GM12878 (cell line): ENCODE measurements at regions not wholly inside any gene's neighbourhood (a gene's known extent, or its start where the extent isn't known, plus 50 kb on each side); places are given as distances from the start of the nearest gene placed in this dataset.

Experiments
- ATAC-seq: fragments of 200-7000 bp; cut with Tn5 transposase; 3 replicates; pipeline ENCODE4 v1.9.1; 2020; ENCODE audit warnings: mild to moderate bottlenecking, moderate library complexity
- BruUV-seq: library from RNA; stranded (reverse); fragments of 400-500 nt; replicated peaks from 2 replicates; lab custom pipeline; 2021; lab: Mats Ljungman, UMichigan
- CTCF ChIA-PET: fragments of 300-600 bp; sonication (Branson Sonifier 250); formaldehyde crosslinking; extraction: SDS; loops from one replicate; lab custom pipeline; 2021; ENCODE audit warnings: inconsistent platforms; lab: Yijun Ruan, JAX
- POLR2A ChIA-PET: fragments of 350-600 bp; formaldehyde crosslinking; extraction: SDS; loops from one replicate; lab custom pipeline; 2021; ENCODE audit warnings: inconsistent platforms; lab: Charles Lee
- RAD21 ChIA-PET: fragments of 300-600 bp; sonication (Branson Sonifier 250); formaldehyde crosslinking; loops from one replicate; lab custom pipeline; 2023; ENCODE audit warnings: antibody characterized with exemption; ENCODE audit not compliant: unreplicated experiment; lab: Charles Lee
- SMC1A ChIA-PET: fragments of 300-600 bp; sonication (Branson Sonifier 250); formaldehyde crosslinking; loops from one replicate; lab custom pipeline; 2023; ENCODE audit not compliant: unreplicated experiment, uncharacterized antibody; lab: Charles Lee
- DNase-seq: peaks from one replicate; pipeline ENCODE4 v3.0.0-alpha.2; 2011; ENCODE audit warnings: low read depth, low spot score
- FAIRE-seq: peaks from 3 replicates; lab custom pipeline; 2011; peaks lifted over from hg19 to GRCh38; lab: Jason Lieb, UNC
- H2AFZ ChIP-seq: 2 replicates; pipeline ENCODE4 v1.6.0; 2011; ENCODE audit warnings: low read depth, low read length, control low read depth; ENCODE audit not compliant: control insufficient read depth
- H3K27ac ChIP-seq: 2 replicates; pipeline ENCODE4 v1.5.1; 2011; ENCODE audit warnings: control low read depth; ENCODE audit not compliant: control insufficient read depth, insufficient read depth
- H3K27me3 ChIP-seq, 2 experiments: replicated peaks in 1 of 2; 2 replicates each; pipeline versions ENCODE4 v1.6.0 to v1.6.1; 2011; ENCODE audit warnings: low read length in 1 of 2; ENCODE audit not compliant: control insufficient read depth in 2 of 2, insufficient read depth in 2 of 2
- H3K36me3 ChIP-seq, 2 experiments: 2 replicates each; pipeline ENCODE4 v1.5.1; 2011; ENCODE audit warnings: low read length in 1 of 2; ENCODE audit not compliant: control insufficient read depth in 2 of 2, insufficient read depth in 2 of 2
- H3K4me1 ChIP-seq: 2 replicates; pipeline ENCODE4 v1.6.1; 2011; ENCODE audit warnings: mild to moderate bottlenecking, low read length, moderate library complexity, mixed read lengths; ENCODE audit not compliant: control insufficient read depth, insufficient read depth
- H3K4me2 ChIP-seq: 2 replicates; pipeline ENCODE4 v1.6.0; 2011; ENCODE audit warnings: control low read depth; ENCODE audit not compliant: control insufficient read depth, insufficient read depth
- H3K4me3 ChIP-seq: fragments of 200-600 bp; sonication (generic); 2 replicates; pipeline ENCODE4 v1.5.1; 2016
- H3K79me2 ChIP-seq: 2 replicates; pipeline ENCODE4 v1.6.0; 2011; ENCODE audit warnings: low read length; ENCODE audit not compliant: control insufficient read depth, insufficient read depth
- H3K9ac ChIP-seq: 2 replicates; pipeline ENCODE4 v1.8.0; 2011; ENCODE audit warnings: low read length, control low read depth, mixed read lengths; ENCODE audit not compliant: control insufficient read depth, insufficient read depth
- H3K9me3 ChIP-seq: replicated peaks from 3 replicates; pipeline ENCODE4 v1.5.1; 2011; ENCODE audit warnings: mild to moderate bottlenecking, low read length; ENCODE audit not compliant: control insufficient read depth, insufficient read depth
- H4K20me1 ChIP-seq: 2 replicates; pipeline ENCODE4 v1.6.0; 2011; ENCODE audit not compliant: control insufficient read depth, insufficient read depth
- BACH1 ChIP-seq: fragments of 450-650 bp; IDR thresholded peaks from 2 replicates; pipeline ENCODE4 v1.6.1; 2017; ENCODE audit warnings: mild to moderate bottlenecking, borderline replicate concordance
- CHD4 ChIP-seq: fragments of 200-600 bp; sonication (generic); IDR thresholded peaks from 2 replicates; pipeline ENCODE4 v1.6.1; 2016; ENCODE audit warnings: mild to moderate bottlenecking
- FOXK2 ChIP-seq: fragments of 450-650 bp; IDR thresholded peaks from 2 replicates; pipeline ENCODE4 v1.6.1; 2017; ENCODE audit warnings: mild to moderate bottlenecking, moderate library complexity
- GABPA ChIP-seq: IDR thresholded peaks from 2 replicates; pipeline ENCODE4 v1.6.1; 2014; ENCODE audit warnings: antibody characterized with exemption, low read depth, mild to moderate bottlenecking, inconsistent platforms
- HCFC1 ChIP-seq: fragments of 150-350 bp; IDR thresholded peaks from 2 replicates; pipeline ENCODE4 v1.6.1; 2014; ENCODE audit warnings: low read length
- IKZF1 ChIP-seq: fragments of 450-650 bp; conservative IDR thresholded peaks from 2 replicates; pipeline ENCODE4 v1.6.1; 2017; ENCODE audit warnings: antibody characterized with exemption, mild to moderate bottlenecking
- NR2F1 ChIP-seq: fragments of 450-650 bp; conservative IDR thresholded peaks from 2 replicates; pipeline ENCODE4 v1.6.1; 2017; ENCODE audit warnings: mild to moderate bottlenecking
- POU2F2 ChIP-seq: IDR thresholded peaks from 3 replicates; pipeline ENCODE4 v1.6.1; 2011; ENCODE audit warnings: low read depth, mild to moderate bottlenecking, low read length, borderline replicate concordance
- SMC3 ChIP-seq: IDR thresholded peaks from 2 replicates; pipeline ENCODE4 v1.6.1; 2011; ENCODE audit warnings: low read length, improper control_type of control experiment, borderline replicate concordance
- SP1 ChIP-seq: IDR thresholded peaks from one replicate; pipeline ENCODE4 v1.6.1; 2011; ENCODE audit warnings: low read depth, low read length
- TBL1XR1 ChIP-seq: IDR thresholded peaks from 2 replicates; pipeline ENCODE4 v1.6.1; 2012; ENCODE audit warnings: low read depth, low read length, improper control_type of control experiment
- YY1 ChIP-seq: IDR thresholded peaks from 2 replicates; pipeline ENCODE4 v1.6.1; 2011; ENCODE audit warnings: low read depth, mild to moderate bottlenecking, low read length
- ZNF217 ChIP-seq: fragments of 450-650 bp; IDR thresholded peaks from 2 replicates; pipeline ENCODE4 v1.6.1; 2017; ENCODE audit warnings: antibody characterized with exemption, mild to moderate bottlenecking
- whole genome bisulfite sequencing: methylation state at CpG from one replicate; pipeline ENCODE4 v1.1.6; 2016; ENCODE audit warnings: low lambda C conversion rate; ENCODE audit not compliant: insufficient replicate concordance, insufficient coverage; ENCODE audit errors: missing lambda C conversion rate; 5-methylcytosine and 5-hydroxymethylcytosine counted together
- in situ Hi-C: fragments of 300-500 bp; cut with MboI; formaldehyde crosslinking; loops from 9 replicates; pipeline ENCODE4 v1.14.3; 2018; ENCODE audit warnings: mixed read lengths
- intact Hi-C: fragments of 100-400 bp; cut with micrococcal nuclease; formaldehyde crosslinking; loops from one replicate; pipeline ENCODE4 v1.14.2; 2022; ENCODE audit not compliant: unreplicated experiment
- TF ChIP-seq, protein P1 (sequence below): fragments of 450-650 bp; IDR thresholded peaks from 2 replicates; pipeline ENCODE4 v1.6.1; 2014; ENCODE audit warnings: mild to moderate bottlenecking
- TF ChIP-seq, protein P2 (sequence below): fragments of 450-650 bp; IDR thresholded peaks from 2 replicates; pipeline ENCODE4 v1.6.1; 2017; ENCODE audit warnings: borderline replicate concordance
- TF ChIP-seq, protein P3 (sequence below): IDR thresholded peaks from 2 replicates; pipeline ENCODE4 v1.6.1; 2011; ENCODE audit warnings: borderline replicate concordance, low read depth, mild to moderate bottlenecking, moderate library complexity, low read length; ENCODE audit not compliant: insufficient read depth, poor library complexity, severe bottlenecking
- TF ChIP-seq, protein P4 (sequence below): fragments of 450-650 bp; IDR thresholded peaks from 2 replicates; pipeline ENCODE4 v1.6.1; 2017; ENCODE audit warnings: mild to moderate bottlenecking
- TF ChIP-seq, protein P5 (sequence below): fragments of 450-650 bp; IDR thresholded peaks from 2 replicates; pipeline ENCODE4 v1.6.1; 2018; ENCODE audit warnings: borderline replicate concordance, mild to moderate bottlenecking; ENCODE audit not compliant: partially characterized antibody

DNA sequence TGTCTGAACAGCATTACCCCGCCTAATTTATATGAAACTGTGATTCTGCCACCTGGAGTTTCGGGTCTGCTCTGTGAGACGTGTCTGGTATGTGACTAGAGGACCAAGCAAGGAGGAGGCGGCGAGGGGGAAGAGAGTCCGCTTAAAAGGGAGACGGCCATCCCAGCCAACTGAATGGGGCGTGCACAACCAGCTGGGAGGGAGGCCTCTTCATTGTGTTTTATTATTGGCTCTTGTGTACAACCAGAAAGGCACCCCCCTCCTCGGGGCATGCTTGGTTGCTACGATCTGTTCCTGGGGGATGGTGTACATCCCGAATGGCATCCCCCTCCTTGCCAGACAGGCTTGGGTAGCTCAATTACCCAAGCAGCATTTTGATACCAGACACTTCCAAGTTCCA, 384.5 kb upstream of the SALL1 start:
- POLR2A ChIA-PET: no interaction called here
- intact Hi-C loops: no loop called here

More for the DNA sequence above, 384.5 kb upstream of the SALL1 start:
- in situ Hi-C loops: no loop called here
- CTCF ChIA-PET: interaction anchor here (0.6 kb wide), 1 partner anchor 1870 kb away, joined by 3 read pairs; no protein-coding TSS in a partner anchor
- Histone ChIP-seq H3K27me3 (no peaks in the 10 kb centered on the region), H3K27ac (no peak overlapping the region), H3K36me3 (no peaks in the 10 kb centered on the region), H2AFZ (no peak overlapping the region), H3K79me2 (no peaks in the 10 kb centered on the region), H3K4me1 (no peaks in the 10 kb centered on the region), H3K4me3 (no peak overlapping the region), H3K9me3 (no peaks in the 10 kb centered on the region), H4K20me1 (no peaks in the 10 kb centered on the region), H3K4me2 (no peak overlapping the region), H3K9ac (no peak overlapping the region)
- FAIRE-seq (no peak), ATAC-seq (no peak), DNase-seq (no peak)
- BruUV-seq: no TSS peak
- 21% methylated on average over 11 of the region's 11 CpGs for whole genome bisulfite sequencing
- SMC1A ChIA-PET: no interaction called here
- TF ChIP-seq, protein P1, sequence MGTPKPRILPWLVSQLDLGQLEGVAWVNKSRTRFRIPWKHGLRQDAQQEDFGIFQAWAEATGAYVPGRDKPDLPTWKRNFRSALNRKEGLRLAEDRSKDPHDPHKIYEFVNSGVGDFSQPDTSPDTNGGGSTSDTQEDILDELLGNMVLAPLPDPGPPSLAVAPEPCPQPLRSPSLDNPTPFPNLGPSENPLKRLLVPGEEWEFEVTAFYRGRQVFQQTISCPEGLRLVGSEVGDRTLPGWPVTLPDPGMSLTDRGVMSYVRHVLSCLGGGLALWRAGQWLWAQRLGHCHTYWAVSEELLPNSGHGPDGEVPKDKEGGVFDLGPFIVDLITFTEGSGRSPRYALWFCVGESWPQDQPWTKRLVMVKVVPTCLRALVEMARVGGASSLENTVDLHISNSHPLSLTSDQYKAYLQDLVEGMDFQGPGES: no peak
- TF ChIP-seq YY1 (no peak), SMC3 (no peak), POU2F2 (no peak), SP1 (no peak), NR2F1 (no peak), GABPA (no peak), BACH1 (no peak), CHD4 (no peak), ZNF217 (no peak), HCFC1 (no peak), TBL1XR1 (no peak), FOXK2 (no peak), IKZF1 (no peak)
- TF ChIP-seq, protein P2, sequence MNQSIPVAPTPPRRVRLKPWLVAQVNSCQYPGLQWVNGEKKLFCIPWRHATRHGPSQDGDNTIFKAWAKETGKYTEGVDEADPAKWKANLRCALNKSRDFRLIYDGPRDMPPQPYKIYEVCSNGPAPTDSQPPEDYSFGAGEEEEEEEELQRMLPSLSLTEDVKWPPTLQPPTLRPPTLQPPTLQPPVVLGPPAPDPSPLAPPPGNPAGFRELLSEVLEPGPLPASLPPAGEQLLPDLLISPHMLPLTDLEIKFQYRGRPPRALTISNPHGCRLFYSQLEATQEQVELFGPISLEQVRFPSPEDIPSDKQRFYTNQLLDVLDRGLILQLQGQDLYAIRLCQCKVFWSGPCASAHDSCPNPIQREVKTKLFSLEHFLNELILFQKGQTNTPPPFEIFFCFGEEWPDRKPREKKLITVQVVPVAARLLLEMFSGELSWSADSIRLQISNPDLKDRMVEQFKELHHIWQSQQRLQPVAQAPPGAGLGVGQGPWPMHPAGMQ: no peak
- TF ChIP-seq, protein P3, sequence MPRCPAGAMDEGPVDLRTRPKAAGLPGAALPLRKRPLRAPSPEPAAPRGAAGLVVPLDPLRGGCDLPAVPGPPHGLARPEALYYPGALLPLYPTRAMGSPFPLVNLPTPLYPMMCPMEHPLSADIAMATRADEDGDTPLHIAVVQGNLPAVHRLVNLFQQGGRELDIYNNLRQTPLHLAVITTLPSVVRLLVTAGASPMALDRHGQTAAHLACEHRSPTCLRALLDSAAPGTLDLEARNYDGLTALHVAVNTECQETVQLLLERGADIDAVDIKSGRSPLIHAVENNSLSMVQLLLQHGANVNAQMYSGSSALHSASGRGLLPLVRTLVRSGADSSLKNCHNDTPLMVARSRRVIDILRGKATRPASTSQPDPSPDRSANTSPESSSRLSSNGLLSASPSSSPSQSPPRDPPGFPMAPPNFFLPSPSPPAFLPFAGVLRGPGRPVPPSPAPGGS: no peak
- TF ChIP-seq, protein P4, sequence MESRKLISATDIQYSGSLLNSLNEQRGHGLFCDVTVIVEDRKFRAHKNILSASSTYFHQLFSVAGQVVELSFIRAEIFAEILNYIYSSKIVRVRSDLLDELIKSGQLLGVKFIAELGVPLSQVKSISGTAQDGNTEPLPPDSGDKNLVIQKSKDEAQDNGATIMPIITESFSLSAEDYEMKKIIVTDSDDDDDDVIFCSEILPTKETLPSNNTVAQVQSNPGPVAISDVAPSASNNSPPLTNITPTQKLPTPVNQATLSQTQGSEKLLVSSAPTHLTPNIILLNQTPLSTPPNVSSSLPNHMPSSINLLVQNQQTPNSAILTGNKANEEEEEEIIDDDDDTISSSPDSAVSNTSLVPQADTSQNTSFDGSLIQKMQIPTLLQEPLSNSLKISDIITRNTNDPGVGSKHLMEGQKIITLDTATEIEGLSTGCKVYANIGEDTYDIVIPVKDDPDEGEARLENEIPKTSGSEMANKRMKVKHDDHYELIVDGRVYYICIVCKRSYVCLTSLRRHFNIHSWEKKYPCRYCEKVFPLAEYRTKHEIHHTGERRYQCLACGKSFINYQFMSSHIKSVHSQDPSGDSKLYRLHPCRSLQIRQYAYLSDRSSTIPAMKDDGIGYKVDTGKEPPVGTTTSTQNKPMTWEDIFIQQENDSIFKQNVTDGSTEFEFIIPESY: no peak
- TF ChIP-seq, protein P5, sequence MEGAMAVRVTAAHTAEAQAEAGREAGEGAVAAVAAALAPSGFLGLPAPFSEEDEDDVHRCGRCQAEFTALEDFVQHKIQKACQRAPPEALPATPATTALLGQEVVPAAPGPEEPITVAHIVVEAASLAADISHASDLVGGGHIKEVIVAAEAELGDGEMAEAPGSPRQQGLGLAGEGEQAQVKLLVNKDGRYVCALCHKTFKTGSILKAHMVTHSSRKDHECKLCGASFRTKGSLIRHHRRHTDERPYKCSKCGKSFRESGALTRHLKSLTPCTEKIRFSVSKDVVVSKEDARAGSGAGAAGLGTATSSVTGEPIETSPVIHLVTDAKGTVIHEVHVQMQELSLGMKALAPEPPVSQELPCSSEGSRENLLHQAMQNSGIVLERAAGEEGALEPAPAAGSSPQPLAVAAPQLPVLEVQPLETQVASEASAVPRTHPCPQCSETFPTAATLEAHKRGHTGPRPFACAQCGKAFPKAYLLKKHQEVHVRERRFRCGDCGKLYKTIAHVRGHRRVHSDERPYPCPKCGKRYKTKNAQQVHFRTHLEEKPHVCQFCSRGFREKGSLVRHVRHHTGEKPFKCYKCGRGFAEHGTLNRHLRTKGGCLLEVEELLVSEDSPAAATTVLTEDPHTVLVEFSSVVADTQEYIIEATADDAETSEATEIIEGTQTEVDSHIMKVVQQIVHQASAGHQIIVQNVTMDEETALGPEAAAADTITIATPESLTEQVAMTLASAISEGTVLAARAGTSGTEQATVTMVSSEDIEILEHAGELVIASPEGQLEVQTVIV: no peak
- RAD21 ChIA-PET: no interaction called here
